Panc1 (cell line): ENCODE measurements at regions not wholly inside any gene's neighbourhood (a gene's known extent, or its start where the extent isn't known, plus 50 kb on each side); places are given as distances from the start of the nearest gene placed in this dataset.

Experiments used
- POLR2AphosphoS5 ChIP-seq: IDR thresholded peaks from 2 replicates; pipeline ENCODE4 v1.6.1; 2012; ENCODE audit warnings: mild to moderate bottlenecking, low read depth, low read length, moderate library complexity
- TF ChIP-seq, protein P1 (sequence below): fragments of 450-650 bp; IDR thresholded peaks from 2 replicates; pipeline ENCODE4 v1.5.1; 2017; ENCODE audit warnings: mild to moderate bottlenecking

DNA sequence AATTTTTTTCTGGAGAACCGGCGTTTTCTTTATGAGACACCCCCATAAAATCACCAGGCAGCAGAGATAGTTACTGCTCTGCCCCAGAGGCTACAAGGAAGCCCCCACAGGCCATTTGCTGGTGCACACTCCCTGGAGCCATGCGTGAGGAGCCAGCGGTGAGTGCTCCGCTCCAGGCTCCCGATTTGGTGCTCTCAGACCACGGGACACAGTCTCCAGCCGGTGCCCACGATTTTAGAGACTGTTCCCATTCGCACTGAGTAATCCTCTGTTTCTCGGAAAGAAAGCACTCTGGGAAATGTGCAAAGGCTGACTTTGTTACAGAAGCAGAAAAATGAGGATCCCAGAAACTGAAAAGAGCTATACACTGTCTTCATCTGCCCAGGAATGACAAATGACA, 104.9 kb downstream of the RNASET2 start:
- TF ChIP-seq, protein P1, sequence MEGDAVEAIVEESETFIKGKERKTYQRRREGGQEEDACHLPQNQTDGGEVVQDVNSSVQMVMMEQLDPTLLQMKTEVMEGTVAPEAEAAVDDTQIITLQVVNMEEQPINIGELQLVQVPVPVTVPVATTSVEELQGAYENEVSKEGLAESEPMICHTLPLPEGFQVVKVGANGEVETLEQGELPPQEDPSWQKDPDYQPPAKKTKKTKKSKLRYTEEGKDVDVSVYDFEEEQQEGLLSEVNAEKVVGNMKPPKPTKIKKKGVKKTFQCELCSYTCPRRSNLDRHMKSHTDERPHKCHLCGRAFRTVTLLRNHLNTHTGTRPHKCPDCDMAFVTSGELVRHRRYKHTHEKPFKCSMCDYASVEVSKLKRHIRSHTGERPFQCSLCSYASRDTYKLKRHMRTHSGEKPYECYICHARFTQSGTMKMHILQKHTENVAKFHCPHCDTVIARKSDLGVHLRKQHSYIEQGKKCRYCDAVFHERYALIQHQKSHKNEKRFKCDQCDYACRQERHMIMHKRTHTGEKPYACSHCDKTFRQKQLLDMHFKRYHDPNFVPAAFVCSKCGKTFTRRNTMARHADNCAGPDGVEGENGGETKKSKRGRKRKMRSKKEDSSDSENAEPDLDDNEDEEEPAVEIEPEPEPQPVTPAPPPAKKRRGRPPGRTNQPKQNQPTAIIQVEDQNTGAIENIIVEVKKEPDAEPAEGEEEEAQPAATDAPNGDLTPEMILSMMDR = no peak
- TF ChIP-seq POLR2AphosphoS5 = no peak
